Glutamatergic neuron (in vitro differentiated cells): ENCODE measurements at regions not wholly inside any gene's neighbourhood (a gene's known extent, or its start where the extent isn't known, plus 50 kb on each side); places are given as distances from the start of the nearest gene placed in this dataset.

Experiments
- DNase-seq: peaks from one replicate; pipeline ENCODE4 v3.0.0; 2022
- H3K27ac Mint-ChIP-seq: one replicate; pipeline ENCODE4 v1.8.0; 2020; ENCODE audit warnings: mild to moderate bottlenecking, mixed read lengths, inconsistent platforms; ENCODE audit not compliant: unreplicated experiment
- H3K27me3 Mint-ChIP-seq: one replicate; pipeline ENCODE4 v1.8.0; 2020; ENCODE audit warnings: mild to moderate bottlenecking, moderate library complexity, mixed read lengths, inconsistent platforms; ENCODE audit not compliant: unreplicated experiment
- H3K36me3 Mint-ChIP-seq: one replicate; pipeline ENCODE4 v1.8.0; 2020; ENCODE audit warnings: mild to moderate bottlenecking, mixed read lengths, inconsistent platforms; ENCODE audit not compliant: unreplicated experiment
- H3K4me1 Mint-ChIP-seq: one replicate; pipeline ENCODE4 v1.8.0; 2020; ENCODE audit warnings: mild to moderate bottlenecking, low read depth, mixed read lengths, inconsistent platforms; ENCODE audit not compliant: unreplicated experiment
- H3K4me3 Mint-ChIP-seq: one replicate; pipeline ENCODE4 v1.8.0; 2020; ENCODE audit warnings: mild to moderate bottlenecking, mixed read lengths, inconsistent platforms; ENCODE audit not compliant: unreplicated experiment
- H3K9me3 Mint-ChIP-seq: one replicate; pipeline ENCODE4 v1.8.0; 2020; ENCODE audit warnings: mild to moderate bottlenecking, moderate library complexity, mixed read lengths, inconsistent platforms; ENCODE audit not compliant: unreplicated experiment
- TF ChIP-seq, protein P1 (sequence below): fragments of 200-600 bp; sonication (generic); IDR thresholded peaks from one replicate; pipeline ENCODE4 v1.5.0; 2021; ENCODE audit not compliant: partially characterized antibody, unreplicated experiment

DNA sequence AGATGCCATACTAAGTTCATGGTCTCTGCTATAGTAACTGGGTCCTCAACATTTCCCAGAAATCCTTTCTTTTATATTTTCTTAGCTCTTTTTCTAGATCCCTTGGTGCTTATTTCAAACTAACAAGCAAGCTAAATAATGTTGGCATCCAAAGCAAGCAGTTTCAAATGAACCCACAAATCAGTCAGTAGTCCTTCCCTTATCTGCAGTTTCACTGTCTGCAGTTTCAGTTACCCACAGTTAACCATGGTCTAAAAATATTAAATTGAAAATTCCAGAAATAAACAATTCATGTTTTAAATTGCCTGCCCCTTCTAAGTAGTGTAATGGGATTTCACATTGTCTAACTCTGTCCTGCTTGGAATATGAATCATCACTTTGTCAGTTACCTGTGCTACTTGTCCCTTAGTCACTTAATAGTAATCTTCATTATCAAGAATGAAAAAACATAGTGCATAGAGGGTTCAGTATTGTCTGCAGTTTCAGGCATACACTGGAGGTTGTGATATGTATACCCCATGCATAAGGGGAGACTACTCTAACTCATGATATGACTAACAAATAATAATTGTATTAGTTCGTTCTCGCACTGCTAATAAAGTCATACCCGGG is 633.7 kb downstream of the MECOM start:
- Mint-ChIP-seq H3K4me1 (no peaks in the 10 kb centered on the region), H3K27ac (no peak overlapping the region), H3K27me3 (no peaks in the 10 kb centered on the region), H3K36me3 (no peaks in the 10 kb centered on the region), H3K4me3 (no peak overlapping the region), H3K9me3 (no peaks in the 10 kb centered on the region)
- DNase-seq: no peak
- TF ChIP-seq, protein P1, sequence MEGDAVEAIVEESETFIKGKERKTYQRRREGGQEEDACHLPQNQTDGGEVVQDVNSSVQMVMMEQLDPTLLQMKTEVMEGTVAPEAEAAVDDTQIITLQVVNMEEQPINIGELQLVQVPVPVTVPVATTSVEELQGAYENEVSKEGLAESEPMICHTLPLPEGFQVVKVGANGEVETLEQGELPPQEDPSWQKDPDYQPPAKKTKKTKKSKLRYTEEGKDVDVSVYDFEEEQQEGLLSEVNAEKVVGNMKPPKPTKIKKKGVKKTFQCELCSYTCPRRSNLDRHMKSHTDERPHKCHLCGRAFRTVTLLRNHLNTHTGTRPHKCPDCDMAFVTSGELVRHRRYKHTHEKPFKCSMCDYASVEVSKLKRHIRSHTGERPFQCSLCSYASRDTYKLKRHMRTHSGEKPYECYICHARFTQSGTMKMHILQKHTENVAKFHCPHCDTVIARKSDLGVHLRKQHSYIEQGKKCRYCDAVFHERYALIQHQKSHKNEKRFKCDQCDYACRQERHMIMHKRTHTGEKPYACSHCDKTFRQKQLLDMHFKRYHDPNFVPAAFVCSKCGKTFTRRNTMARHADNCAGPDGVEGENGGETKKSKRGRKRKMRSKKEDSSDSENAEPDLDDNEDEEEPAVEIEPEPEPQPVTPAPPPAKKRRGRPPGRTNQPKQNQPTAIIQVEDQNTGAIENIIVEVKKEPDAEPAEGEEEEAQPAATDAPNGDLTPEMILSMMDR: no peak

DNA sequence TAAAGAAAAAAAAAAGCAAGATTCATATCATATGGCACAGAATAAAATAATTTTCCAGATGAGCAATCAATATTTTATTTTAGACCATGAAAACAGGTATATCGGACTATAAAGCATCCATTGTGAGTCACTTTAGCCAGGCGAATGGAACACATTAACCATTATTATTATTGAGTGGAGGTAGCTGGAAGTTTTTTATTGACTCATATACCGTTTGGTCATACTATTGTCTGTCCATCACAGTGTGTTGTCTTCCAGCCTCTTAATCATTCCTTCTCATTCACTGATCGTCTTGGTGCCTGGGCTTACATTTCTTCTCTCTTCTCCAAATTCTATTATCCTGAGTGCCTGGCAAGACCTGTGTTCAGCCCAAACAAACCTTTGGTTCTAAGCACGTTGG is 634.8 kb downstream of the MECOM start:
- H3K9me3 Mint-ChIP-seq: no peaks in the 10 kb centered on the region

DNA sequence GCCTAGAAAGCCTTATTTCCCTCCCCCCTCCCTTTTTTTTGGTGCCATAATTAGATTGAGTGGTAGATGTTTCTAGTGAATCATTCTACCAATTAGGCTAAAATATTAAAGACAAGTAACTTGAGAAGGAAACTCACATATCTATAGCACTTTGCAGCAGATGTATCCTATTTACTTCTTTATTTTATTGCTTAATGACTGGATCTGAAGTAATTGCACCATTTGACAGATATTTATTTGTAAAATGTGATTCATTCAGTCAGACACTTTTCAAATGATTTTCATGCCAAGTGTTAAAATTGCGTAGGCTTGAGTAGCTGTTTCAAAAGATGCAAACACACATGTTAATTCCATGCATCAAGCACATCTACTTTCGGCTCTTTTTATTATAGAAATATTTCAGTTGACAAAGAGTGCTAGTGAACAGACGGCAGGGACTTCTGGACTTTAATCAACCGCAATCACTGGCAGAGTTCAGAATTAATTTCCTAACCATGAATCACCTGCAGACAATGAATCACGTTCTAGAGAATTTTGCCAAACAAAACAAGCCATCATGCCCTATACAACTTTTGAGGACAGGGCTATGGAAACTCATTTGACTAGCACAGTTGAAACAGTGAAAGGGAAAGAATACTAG is 636.8 kb downstream of the MECOM start:
- TF ChIP-seq, protein P1: no peak
- Mint-ChIP-seq H3K27ac (no peak overlapping the region), H3K36me3 (no peaks in the 10 kb centered on the region), H3K4me1 (no peaks in the 10 kb centered on the region), H3K9me3 (no peaks in the 10 kb centered on the region), H3K4me3 (no peak overlapping the region), H3K27me3 (no peaks in the 10 kb centered on the region)
- DNase-seq: no peak

More for the DNA sequence above, 634.8 kb downstream of the MECOM start:
- Mint-ChIP-seq H3K27ac (no peak overlapping the region), H3K36me3 (no peaks in the 10 kb centered on the region), H3K4me3 (no peak overlapping the region), H3K4me1 (no peaks in the 10 kb centered on the region), H3K27me3 (no peaks in the 10 kb centered on the region)
- TF ChIP-seq, protein P1: no peak
- no peak for DNase-seq

DNA sequence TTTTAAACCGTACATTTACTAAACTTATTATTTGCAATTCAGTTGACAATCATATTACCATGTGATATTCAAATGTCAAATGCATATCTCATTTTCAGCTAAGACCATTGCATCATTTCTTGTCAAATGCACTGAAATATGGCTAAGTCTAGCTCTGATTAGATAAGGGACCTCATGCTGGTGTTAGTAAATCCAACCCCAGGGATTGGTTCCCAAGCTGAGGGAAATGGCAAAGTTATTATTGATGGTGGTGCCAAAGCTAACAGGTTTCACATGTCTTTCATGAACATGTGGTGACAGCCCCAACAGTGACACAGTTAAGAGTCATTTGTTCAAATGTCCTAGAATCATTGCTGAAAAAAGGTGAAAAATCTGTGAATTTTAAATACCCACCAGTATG is 641.1 kb downstream of the MECOM start:
- no peaks in the 10 kb centered on the region for H3K36me3 Mint-ChIP-seq
- H3K27ac Mint-ChIP-seq: no peak overlapping the region
- H3K4me3 Mint-ChIP-seq: no peak overlapping the region
- no peaks in the 10 kb centered on the region for H3K4me1 Mint-ChIP-seq
- H3K27me3 Mint-ChIP-seq: no peaks in the 10 kb centered on the region
- no peaks in the 10 kb centered on the region for H3K9me3 Mint-ChIP-seq
- TF ChIP-seq, protein P1: no peak
- DNase-seq: no peak

DNA sequence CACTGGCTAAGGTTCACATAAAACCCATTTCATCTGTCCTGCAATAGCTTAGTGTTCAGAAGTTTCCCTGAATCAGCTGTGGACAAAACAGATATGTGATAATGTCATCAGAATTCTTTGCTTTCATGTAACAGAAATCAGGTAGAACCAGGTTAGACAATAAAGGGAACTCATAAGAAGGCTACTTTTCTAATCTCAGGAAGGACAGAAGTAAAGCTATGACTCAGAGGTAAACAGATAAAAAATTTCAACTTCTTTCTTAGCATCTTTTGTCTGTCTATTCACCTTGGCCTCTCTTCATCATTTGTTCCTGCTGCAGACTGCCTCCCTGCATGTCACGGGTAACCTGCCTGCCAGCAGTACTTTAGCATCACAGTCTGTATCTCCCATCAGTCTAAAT is 643.1 kb downstream of the MECOM start:
- no peak for DNase-seq
- no peak overlapping the region for H3K27ac Mint-ChIP-seq
- H3K27me3 Mint-ChIP-seq: no peaks in the 10 kb centered on the region
- no peak overlapping the region for H3K4me3 Mint-ChIP-seq
- no peaks in the 10 kb centered on the region for H3K4me1 Mint-ChIP-seq
- TF ChIP-seq, protein P1: no peak
- no peaks in the 10 kb centered on the region for H3K9me3 Mint-ChIP-seq
- no peaks in the 10 kb centered on the region for H3K36me3 Mint-ChIP-seq
